HepG2 (cell line): ENCODE measurements at regions not wholly inside any gene's neighbourhood (a gene's known extent, or its start where the extent isn't known, plus 50 kb on each side); places are given as distances from the start of the nearest gene placed in this dataset.

Experiments
- CREM ChIP-seq, 2 experiments: sonication (generic) in 1 of 2; formaldehyde crosslinking in 1 of 2; IDR thresholded peaks; 2 replicates each; pipeline versions ENCODE4 v1.4.0 to v1.6.1; 2016 to 2020; ENCODE audit warnings: antibody characterized with exemption in 1 of 2, mild to moderate bottlenecking in 1 of 2, missing genetic modification reagents in 1 of 2
- CTCF ChIP-seq: sonication (generic); formaldehyde crosslinking; IDR thresholded peaks from 2 replicates; pipeline ENCODE4 v1.5.0; 2020; ENCODE audit warnings: mild to moderate bottlenecking, missing genetic modification reagents, moderate library complexity
- ZNF121 ChIP-seq: sonication (generic); formaldehyde crosslinking; IDR thresholded peaks from 2 replicates; pipeline ENCODE4 v1.5.0; 2020; ENCODE audit warnings: mild to moderate bottlenecking, missing genetic modification reagents
- ZNF510 ChIP-seq: sonication (generic); formaldehyde crosslinking; IDR thresholded peaks from 2 replicates; pipeline ENCODE4 v1.4.0; 2020; ENCODE audit warnings: low read depth, mild to moderate bottlenecking, missing genetic modification reagents

GRCh38 chr14:48452437-48452995, 777.1 kb upstream of the MDGA2 start:
- TF ChIP-seq CTCF (CRISPR knock-in tag) (no peak), ZNF510 (CRISPR knock-in tag) (no peak), ZNF121 (CRISPR knock-in tag) (no peak), CREM (IDR thresholded peaks at IDR 0.05) (no peak), CREM (CRISPR knock-in tag; IDR thresholded peaks at IDR 0.05) (no peak)
